22Rv1 (cell line): ENCODE measurements at regions not wholly inside any gene's neighbourhood (a gene's known extent, or its start where the extent isn't known, plus 50 kb on each side); places are given as distances from the start of the nearest gene placed in this dataset.

ENCODE experiments used
- H3K27ac ChIP-seq: fragments of 450-650 bp; 2 replicates; pipeline ENCODE4 v1.5.1; 2017
- CTCF ChIP-seq: fragments of 450-650 bp; IDR thresholded peaks from 2 replicates; pipeline ENCODE4 v1.5.1; 2017; ENCODE audit warnings: mild to moderate bottlenecking
- ZFX ChIP-seq: fragments of 450-650 bp; IDR thresholded peaks from 2 replicates; pipeline ENCODE4 v1.6.1; 2017; ENCODE audit warnings: antibody characterized with exemption, borderline replicate concordance

DNA sequence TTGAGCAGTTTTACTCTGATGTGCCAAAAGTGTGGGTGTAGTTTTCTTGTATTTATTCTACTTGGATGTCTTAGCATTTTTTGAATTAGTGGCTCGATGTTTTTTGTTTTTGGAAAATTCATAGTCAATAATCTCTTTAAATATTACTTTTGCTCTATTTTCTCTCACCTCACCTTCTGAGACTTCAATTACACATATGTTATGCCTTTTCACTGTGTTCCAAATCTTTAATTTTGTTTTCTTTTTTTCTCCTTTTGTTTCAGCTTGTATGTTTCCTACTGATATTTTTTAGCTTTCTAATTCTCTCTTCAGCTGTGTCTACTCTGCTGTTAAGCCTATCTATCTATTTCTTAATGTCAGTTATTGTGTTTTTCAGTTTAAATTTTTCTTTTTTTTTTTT is 69.5 kb downstream of the ZNF503 start:
- H3K27ac ChIP-seq = no peak overlapping the region
- TF ChIP-seq CTCF (no peak), ZFX (no peak)

DNA sequence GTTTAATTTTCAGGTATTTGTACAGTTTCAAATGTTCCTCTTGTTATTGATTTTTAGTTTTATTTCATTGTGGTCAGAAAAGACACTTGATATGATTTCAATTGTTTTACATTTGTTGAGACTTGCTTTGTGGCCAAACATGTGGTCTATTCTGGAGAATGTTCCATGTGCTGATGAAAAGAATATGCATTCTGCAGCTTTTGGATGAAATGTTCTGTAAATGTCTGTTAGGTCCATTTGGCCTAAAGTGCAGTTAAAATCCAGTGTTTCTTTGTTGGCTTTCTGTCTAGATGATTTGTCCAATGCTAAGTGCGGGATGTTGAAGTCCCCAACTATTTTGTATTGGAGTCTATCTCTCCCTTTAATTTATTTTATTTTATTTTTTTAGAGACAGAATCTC is 70.5 kb downstream of the ZNF503 start:
- TF ChIP-seq ZFX = no peak
- no peak for TF ChIP-seq CTCF
- no peak overlapping the region for H3K27ac ChIP-seq

DNA sequence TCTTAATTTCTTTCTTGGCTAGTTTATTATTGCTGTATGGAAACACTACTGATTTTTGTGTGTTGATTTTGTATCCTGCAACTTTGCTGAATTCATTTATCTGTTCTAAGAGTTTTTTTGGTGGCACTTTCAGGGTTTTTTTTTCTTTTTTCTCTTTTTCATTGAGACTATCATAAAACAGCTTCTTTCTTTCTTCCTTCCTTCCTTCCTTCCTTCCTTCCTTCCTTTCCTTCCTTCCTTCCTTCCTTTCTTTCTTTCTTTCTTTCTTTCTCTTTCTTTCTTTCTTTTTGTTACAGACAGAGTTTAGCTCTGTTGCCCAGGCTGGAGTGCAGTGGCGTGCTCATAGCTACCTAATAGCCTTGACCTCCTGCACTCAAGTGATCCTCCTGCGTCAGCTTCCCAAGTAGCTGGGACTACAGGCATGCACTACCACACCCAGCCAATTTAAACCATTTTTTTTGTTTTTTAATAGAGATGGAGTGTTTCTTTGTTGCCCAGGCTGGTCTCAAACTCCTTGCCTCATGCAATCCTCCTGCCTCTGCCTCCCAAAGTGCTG is 72.3 kb downstream of the ZNF503 start:
- no peak overlapping the region for H3K27ac ChIP-seq
- no peak for TF ChIP-seq ZFX
- no peak for TF ChIP-seq CTCF

- TF ChIP-seq ZFX = no peak
- TF ChIP-seq CTCF = no peak
- no peak overlapping the region for H3K27ac ChIP-seq
Observed at GRCh38 chr10:75326306-75326705, 75.3 kb downstream of the ZNF503 start.

DNA sequence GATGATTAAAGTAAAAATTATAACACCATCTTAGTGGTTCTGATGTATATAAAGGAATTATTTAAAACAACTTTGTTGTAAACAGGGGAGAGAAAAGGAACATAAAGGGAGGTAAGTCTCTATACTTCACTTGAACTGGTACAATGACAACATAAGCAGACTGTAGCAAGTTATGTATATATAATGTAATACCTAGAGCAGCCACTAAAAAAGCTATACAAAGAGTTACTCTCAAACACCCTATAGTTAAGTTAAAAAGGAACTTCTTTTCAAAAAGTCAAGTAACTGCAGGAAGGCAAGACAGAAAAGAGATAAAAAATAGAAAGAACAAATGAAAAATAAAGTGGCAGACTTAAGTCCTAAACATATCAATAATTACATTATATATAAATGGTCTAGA is 82.3 kb downstream of the ZNF503 start:
- TF ChIP-seq ZFX = no peak
- TF ChIP-seq CTCF = 0 out of 2 replicates have a peak, but pooled peaks have one; percentile 10
- H3K27ac ChIP-seq = no peak overlapping the region

- H3K27ac ChIP-seq = no peak overlapping the region
- TF ChIP-seq ZFX (no peak), CTCF (no peak)
Observed at GRCh38 chr10:75314570-75314969, 78.8 kb upstream of the COMTD1 start.

GRCh38 chr10:75312440-75312839 is 76.7 kb upstream of the COMTD1 start:
- TF ChIP-seq ZFX = no peak
- no peak for TF ChIP-seq CTCF
- no peak overlapping the region for H3K27ac ChIP-seq
